Stomach (tissue), 4 donors: ENCODE measurements at regions not wholly inside any gene's neighbourhood (a gene's known extent, or its start where the extent isn't known, plus 50 kb on each side); places are given as distances from the start of the nearest gene placed in this dataset.
"Not testable (repeated sequence)": the region's sequence is repeated elsewhere in the genome, so short reads cannot be mapped to it uniquely, and the experiment has no call there.

Experiments
- CTCF ChIP-seq, 7 experiments: fragments of 450-650 bp in 4 of 7; fragments of 200-600 bp in 3 of 7; sonication (generic) in 3 of 7; IDR thresholded peaks; one replicate each; pipeline ENCODE4 v1.5.1; 2016 to 2019; ENCODE audit warnings: antibody characterized with exemption in 7 of 7, control low read depth in 2 of 7, mild to moderate bottlenecking in 1 of 7
- EP300 ChIP-seq: sonication (generic); formaldehyde crosslinking; IDR thresholded peaks from one replicate; pipeline ENCODE4 v1.6.1; 2017; ENCODE audit warnings: antibody characterized with exemption
- POLR2A ChIP-seq, 4 donors: fragments of 450-650 bp; IDR thresholded peaks; one replicate each; pipeline ENCODE4 v1.6.1; 2016; ENCODE audit warnings: antibody characterized with exemption in 4 of 4, control low read depth in 2 of 4, mild to moderate bottlenecking in 1 of 4, moderate library complexity in 1 of 4
- POLR2AphosphoS5 ChIP-seq, 3 donors: sonication (generic); formaldehyde crosslinking; IDR thresholded peaks; one replicate each; pipeline ENCODE4 v1.6.1; 2016; ENCODE audit warnings: antibody characterized with exemption in 3 of 3

DNA sequence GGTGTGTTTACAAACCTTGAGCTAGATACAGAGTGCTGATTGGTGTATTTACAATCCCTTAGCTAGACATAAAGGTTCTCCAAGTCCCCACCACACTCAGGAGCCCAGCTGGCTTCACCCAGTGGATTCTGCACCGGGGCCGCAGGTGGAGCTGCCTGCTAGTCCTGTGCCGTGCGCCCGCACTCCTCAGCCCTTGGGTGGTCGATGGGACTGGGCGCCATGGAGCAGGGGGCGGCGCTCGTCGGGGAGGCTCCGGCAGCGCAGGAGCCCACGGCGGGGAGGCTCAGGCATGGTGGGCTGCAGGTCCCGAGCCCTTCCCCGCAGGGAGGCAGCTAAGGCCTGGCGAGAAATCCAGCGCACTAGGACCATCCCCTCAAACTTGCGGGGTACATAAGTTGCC, 124.2 kb upstream of the EEF2KMT start:
- TF ChIP-seq CTCF (IDR thresholded peaks at IDR 0.05); POLR2A (IDR thresholded peaks at IDR 0.05); EP300; POLR2AphosphoS5 (IDR thresholded peaks at IDR 0.05): not testable (repeated sequence)
